ENCODE measurements at regions not wholly inside any gene's neighbourhood (a gene's known extent, or its start where the extent isn't known, plus 50 kb on each side); places are given as distances from the start of the nearest gene placed in this dataset.

DNA sequence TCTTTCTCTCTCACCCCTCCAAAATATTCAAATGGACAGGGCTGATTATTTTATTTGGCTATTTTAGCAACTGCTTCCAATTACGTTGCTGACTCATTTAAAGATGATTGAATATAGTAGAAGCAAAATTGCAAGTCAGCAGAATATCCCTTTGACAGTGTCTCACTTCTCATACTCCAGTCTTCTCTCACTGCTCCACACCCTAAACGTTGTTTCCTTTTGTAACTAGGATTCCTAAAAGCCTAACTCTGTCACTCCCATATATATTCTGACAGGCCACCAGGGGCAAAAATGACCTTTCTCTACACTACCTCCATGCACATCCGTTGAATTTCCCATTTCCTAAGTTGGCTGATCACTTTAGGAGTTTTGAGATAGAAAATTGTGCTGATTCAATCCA lies 351.1 kb downstream of the RND3 start:
- no peak for DNase-seq (ENCODE audit: low spot score)
- TF ChIP-seq, protein P1, sequence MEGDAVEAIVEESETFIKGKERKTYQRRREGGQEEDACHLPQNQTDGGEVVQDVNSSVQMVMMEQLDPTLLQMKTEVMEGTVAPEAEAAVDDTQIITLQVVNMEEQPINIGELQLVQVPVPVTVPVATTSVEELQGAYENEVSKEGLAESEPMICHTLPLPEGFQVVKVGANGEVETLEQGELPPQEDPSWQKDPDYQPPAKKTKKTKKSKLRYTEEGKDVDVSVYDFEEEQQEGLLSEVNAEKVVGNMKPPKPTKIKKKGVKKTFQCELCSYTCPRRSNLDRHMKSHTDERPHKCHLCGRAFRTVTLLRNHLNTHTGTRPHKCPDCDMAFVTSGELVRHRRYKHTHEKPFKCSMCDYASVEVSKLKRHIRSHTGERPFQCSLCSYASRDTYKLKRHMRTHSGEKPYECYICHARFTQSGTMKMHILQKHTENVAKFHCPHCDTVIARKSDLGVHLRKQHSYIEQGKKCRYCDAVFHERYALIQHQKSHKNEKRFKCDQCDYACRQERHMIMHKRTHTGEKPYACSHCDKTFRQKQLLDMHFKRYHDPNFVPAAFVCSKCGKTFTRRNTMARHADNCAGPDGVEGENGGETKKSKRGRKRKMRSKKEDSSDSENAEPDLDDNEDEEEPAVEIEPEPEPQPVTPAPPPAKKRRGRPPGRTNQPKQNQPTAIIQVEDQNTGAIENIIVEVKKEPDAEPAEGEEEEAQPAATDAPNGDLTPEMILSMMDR (conservative IDR thresholded peaks at IDR 0.05; ENCODE audit: low read depth): no peak
- POLR2A ChIA-PET (ENCODE audit: low non-redundant PET): no interaction called here
- CTCF ChIA-PET: no interaction called here
- no peak overlapping the region for H3K27ac ChIP-seq

DNA sequence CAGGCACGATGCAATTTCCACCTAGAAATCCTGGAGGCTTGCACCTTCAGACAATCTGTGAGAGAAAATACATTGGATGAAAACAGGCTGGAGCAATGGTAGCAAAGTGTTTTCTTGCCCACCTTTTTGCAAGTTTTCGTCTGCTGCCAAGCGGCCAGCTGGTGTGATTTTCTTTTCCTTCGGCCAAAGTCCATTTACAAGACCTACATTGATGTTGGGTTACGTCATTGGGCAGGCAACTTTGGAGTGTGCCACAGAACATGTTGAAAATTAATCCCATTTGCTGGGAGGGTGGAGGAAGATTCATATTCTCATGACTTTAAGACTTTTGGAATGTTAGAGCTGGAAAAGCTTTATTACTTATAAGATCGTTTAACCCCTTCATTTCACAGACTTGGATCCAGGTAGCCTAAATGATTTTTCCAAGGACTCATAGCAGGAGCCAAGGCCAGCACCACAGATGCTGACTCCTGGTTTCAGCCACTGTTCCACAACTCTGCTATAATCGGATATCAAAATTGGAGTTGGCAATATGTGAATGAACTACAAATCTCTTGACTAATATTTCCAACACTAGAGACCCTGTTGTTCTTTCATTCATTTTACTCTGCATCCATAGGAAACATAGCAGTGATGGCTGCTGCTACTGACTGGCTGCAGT lies 352.1 kb downstream of the RND3 start:
- no peak overlapping the region for H3K27ac ChIP-seq
- ChIA-PET CTCF (no interaction called here), POLR2A (ENCODE audit: low non-redundant PET) (no interaction called here)
- TF ChIP-seq, protein P1 (conservative IDR thresholded peaks at IDR 0.05; ENCODE audit: low read depth): no peak
- DNase-seq (ENCODE audit: low spot score): no peak

GRCh38 chr2:150134223-150134857 lies 353.1 kb downstream of the RND3 start:
- POLR2A ChIA-PET (ENCODE audit: low non-redundant PET): no interaction called here

DNA sequence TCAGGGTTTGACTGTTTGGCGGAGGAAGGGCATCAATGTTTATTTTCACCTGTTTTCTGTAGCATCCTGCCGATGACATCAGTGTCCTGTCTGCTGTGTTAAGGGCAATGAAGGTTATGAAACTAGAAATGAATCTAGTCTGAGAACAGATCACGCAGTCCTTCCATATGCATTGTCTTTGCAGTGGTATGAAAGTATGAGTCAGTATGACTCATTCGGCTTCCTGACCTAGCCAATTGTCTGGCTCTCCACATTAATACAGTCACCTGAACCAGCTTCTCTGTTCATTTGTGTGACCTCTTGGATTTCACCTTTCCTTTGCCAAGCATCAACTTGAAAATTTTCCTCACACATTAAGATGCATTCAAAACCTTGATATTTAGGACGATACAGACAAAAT lies 353.8 kb downstream of the RND3 start:
- peak; percentile 94 for DNase-seq (ENCODE audit: low spot score)
- TF ChIP-seq, protein P1 (conservative IDR thresholded peaks at IDR 0.05; ENCODE audit: low read depth): no peak
- POLR2A ChIA-PET (ENCODE audit: low non-redundant PET): no interaction called here
- no peak overlapping the region for H3K27ac ChIP-seq
- CTCF ChIA-PET: interaction anchor here (0.6 kb wide), 1 partner anchor 219 kb away, joined by 3 read pairs; no protein-coding TSS in a partner anchor

More at GRCh38 chr2:150134223-150134857, 353.1 kb downstream of the RND3 start:
- no peak overlapping the region for H3K27ac ChIP-seq
- TF ChIP-seq, protein P1 (conservative IDR thresholded peaks at IDR 0.05; ENCODE audit: low read depth): no peak
- CTCF ChIA-PET: no interaction called here
- DNase-seq (ENCODE audit: low spot score): no peak

GRCh38 chr2:150129921-150130575 lies 357.4 kb downstream of the RND3 start:
- POLR2A ChIA-PET (ENCODE audit: low non-redundant PET): no interaction called here
- no peak for DNase-seq (ENCODE audit: low spot score)
- no peak overlapping the region for H3K27ac ChIP-seq
- CTCF ChIA-PET: no interaction called here
- TF ChIP-seq, protein P1 (conservative IDR thresholded peaks at IDR 0.05; ENCODE audit: low read depth): no peak

DNA sequence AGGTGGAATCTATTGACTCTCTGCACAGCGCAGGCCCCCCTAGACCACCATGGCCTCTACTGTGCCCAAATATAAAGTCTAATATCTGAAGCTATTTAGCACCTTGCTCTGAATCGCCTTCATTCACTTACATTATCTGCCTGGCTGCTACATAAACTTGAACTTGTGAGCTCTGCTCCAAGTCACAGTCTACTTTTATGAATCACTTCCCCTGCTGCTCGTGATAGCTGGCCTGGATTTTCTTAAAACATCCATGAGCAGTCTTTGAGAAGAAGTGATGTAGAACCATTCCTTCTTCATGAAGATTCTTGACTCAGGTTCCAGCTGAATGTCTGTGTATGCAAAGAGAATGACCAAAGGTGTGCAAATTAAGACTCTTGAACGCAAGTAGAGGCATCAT lies 359.5 kb downstream of the RND3 start:
- DNase-seq (ENCODE audit: low spot score): no peak
- TF ChIP-seq, protein P1 (conservative IDR thresholded peaks at IDR 0.05; ENCODE audit: low read depth): no peak
- ChIA-PET POLR2A (ENCODE audit: low non-redundant PET) (no interaction called here), CTCF (no interaction called here)
- no peak overlapping the region for H3K27ac ChIP-seq

All from RWPE1 (cell line).